ENCODE measurements at regions not wholly inside any gene's neighbourhood (a gene's known extent, or its start where the extent isn't known, plus 50 kb on each side); places are given as distances from the start of the nearest gene placed in this dataset.

- DNase-seq (no peak), FAIRE-seq (no peak), ATAC-seq (no peak)
- Histone ChIP-seq H3K4me1 (no peaks in the 10 kb centered on the region), H3K27ac (no peak overlapping the region), H3K36me3 (no peaks in the 10 kb centered on the region), H3K4me3 (no peak overlapping the region), H3K9me3 (no peaks in the 10 kb centered on the region), H3K27me3 (no peaks in the 10 kb centered on the region)
- no peak for TF ChIP-seq CTCF (IDR thresholded peaks at IDR 0.05)
- 83 to 93% methylated on average over 3 of the region's 3 CpGs for WGBS, 2 donors
- intact Hi-C loops (cut with DNase I), result no loop called here
Observed at GRCh38 chr12:25337916-25338315, 87.2 kb upstream of the KRAS start.

GRCh38 chr12:25332143-25332542, 81.4 kb upstream of the KRAS start:
- peaks cover 0 to 4% (median 4%) of the 10 kb centered on the region in 3 donors for H3K4me1 ChIP-seq
- FAIRE-seq (no peak), ATAC-seq (peak; percentile 22 to 77 (median 48)), DNase-seq (peak in 1 of 6 donors; percentile 58)
- H3K36me3 ChIP-seq, result no peaks in the 10 kb centered on the region
- intact Hi-C loops (cut with DNase I), result loop anchor here in 1 of 3 donors (5.0 kb wide), 1 partner anchor 80 kb away; the partner anchor contains the start of gene KRAS
- TF ChIP-seq CTCF (IDR thresholded peaks at IDR 0.05), result no peak
- 25 to 26% methylated on average over 3 of the region's 3 CpGs for WGBS, 2 donors
- H3K4me3 ChIP-seq, result no peak overlapping the region
- no peaks in the 10 kb centered on the region for H3K27me3 ChIP-seq
- H3K9me3 ChIP-seq, result no peaks in the 10 kb centered on the region
- H3K27ac ChIP-seq, result peak overlapping the region in 1 of 4 donors; percentile 54

GRCh38 chr12:25328072-25328712, 77.5 kb upstream of the KRAS start:
- ATAC-seq (peak; percentile 83 to 92 (median 90)), DNase-seq (peak in 3 of 6 donors; percentile 23 to 48 (median 46)), FAIRE-seq (no peak)
- TF ChIP-seq CTCF (IDR thresholded peaks at IDR 0.05), result no peak
- Histone ChIP-seq H3K27ac (no peak overlapping the region), H3K27me3 (no peaks in the 10 kb centered on the region), H3K4me3 (no peak overlapping the region), H3K9me3 (no peaks in the 10 kb centered on the region), H3K4me1 (peaks cover 0 to 4% (median 4%) of the 10 kb centered on the region in 3 donors), H3K36me3 (no peaks in the 10 kb centered on the region)
- 12 to 13% methylated on average over 5 of the region's 5 CpGs for WGBS, 2 donors
- intact Hi-C loops (cut with DNase I), result no loop called here

GRCh38 chr12:25327321-25327720, 76.6 kb upstream of the KRAS start:
- FAIRE-seq, result no peak
- no peak for DNase-seq
- Histone ChIP-seq H3K9me3 (no peaks in the 10 kb centered on the region), H3K4me1 (peaks cover 0 to 1% (median 1%) of the 10 kb centered on the region in 3 donors), H3K27me3 (no peaks in the 10 kb centered on the region), H3K4me3 (no peak overlapping the region), H3K27ac (no peak overlapping the region), H3K36me3 (no peaks in the 10 kb centered on the region)
- no peak for ATAC-seq
- TF ChIP-seq CTCF (IDR thresholded peaks at IDR 0.05), result no peak
- 68 to 69% methylated on average over 4 of the region's 4 CpGs for whole genome bisulfite sequencing, 2 donors
- intact Hi-C loops (cut with DNase I), result no loop called here

- H3K9me3 ChIP-seq, result no peaks in the 10 kb centered on the region
- no peak for FAIRE-seq
- no peak overlapping the region for H3K27ac ChIP-seq
- no peaks in the 10 kb centered on the region for H3K36me3 ChIP-seq
- intact Hi-C loops (cut with DNase I), result no loop called here
- H3K4me3 ChIP-seq, result no peak overlapping the region
- H3K4me1 ChIP-seq, result no peaks in the 10 kb centered on the region
- 95 to 96% methylated on average over 2 of the region's 2 CpGs for WGBS, 2 donors
- DNase-seq, result no peak
- TF ChIP-seq CTCF (IDR thresholded peaks at IDR 0.05), result no peak
- ATAC-seq, result no peak
- H3K27me3 ChIP-seq, result no peaks in the 10 kb centered on the region
Observed at GRCh38 chr12:25326326-25326725, 75.6 kb upstream of the KRAS start.
